Epithelial cell of proximal tubule (primary cell): ENCODE measurements at regions not wholly inside any gene's neighbourhood (a gene's known extent, or its start where the extent isn't known, plus 50 kb on each side); places are given as distances from the start of the nearest gene placed in this dataset.

Experiments used
- DNase-seq: peaks from one replicate; pipeline ENCODE4 v3.0.0-alpha.2; 2011; ENCODE audit warnings: low read depth
- H3K4me3 ChIP-seq: 2 replicates; pipeline ENCODE4 v1.5.1; 2011; ENCODE audit warnings: low read depth, mild to moderate bottlenecking, low read length
- CTCF ChIP-seq: conservative IDR thresholded peaks from 2 replicates; pipeline ENCODE4 v1.5.1; 2012; ENCODE audit warnings: low read depth, mild to moderate bottlenecking, low read length

GRCh38 chr7:9210114-9210513, 776.7 kb downstream of the NXPH1 start:
- no peak overlapping the region for H3K4me3 ChIP-seq
- TF ChIP-seq CTCF: no peak
- no peak for DNase-seq

GRCh38 chr7:9217204-9217603, 783.8 kb downstream of the NXPH1 start:
- no peak for DNase-seq
- no peak for TF ChIP-seq CTCF
- no peak overlapping the region for H3K4me3 ChIP-seq

GRCh38 chr7:9226500-9226899, 793.1 kb downstream of the NXPH1 start:
- TF ChIP-seq CTCF: no peak
- no peak overlapping the region for H3K4me3 ChIP-seq
- DNase-seq: no peak

- DNase-seq: no peak
- TF ChIP-seq CTCF: no peak
- no peak overlapping the region for H3K4me3 ChIP-seq
Observed at GRCh38 chr7:9231630-9232121, 798.3 kb downstream of the NXPH1 start.

GRCh38 chr7:9240001-9240400, 806.6 kb downstream of the NXPH1 start:
- no peak for TF ChIP-seq CTCF
- no peak for DNase-seq
- H3K4me3 ChIP-seq: no peak overlapping the region

GRCh38 chr7:9241826-9242225, 808.4 kb downstream of the NXPH1 start:
- no peak for TF ChIP-seq CTCF
- DNase-seq: no peak
- no peak overlapping the region for H3K4me3 ChIP-seq

- no peak for TF ChIP-seq CTCF
- no peak overlapping the region for H3K4me3 ChIP-seq
Observed at GRCh38 chr7:9242636-9243035, 809.2 kb downstream of the NXPH1 start.

More at GRCh38 chr7:9242636-9243035, 809.2 kb downstream of the NXPH1 start:
- DNase-seq: no peak
